GM12873 (cell line): ENCODE measurements at regions not wholly inside any gene's neighbourhood (a gene's known extent, or its start where the extent isn't known, plus 50 kb on each side); places are given as distances from the start of the nearest gene placed in this dataset.

ENCODE experiments used
- TF ChIP-seq, protein P1 (sequence below): IDR thresholded peaks from 2 replicates; pipeline ENCODE4 v1.5.1; 2012; ENCODE audit warnings: low read depth, mild to moderate bottlenecking, moderate library complexity, low read length, control low read depth; ENCODE audit not compliant: insufficient read depth; ENCODE audit errors: missing control alignments

GRCh38 chr2:219877728-219878127 lies 250.3 kb downstream of the SLC4A3 start:
- TF ChIP-seq, protein P1, sequence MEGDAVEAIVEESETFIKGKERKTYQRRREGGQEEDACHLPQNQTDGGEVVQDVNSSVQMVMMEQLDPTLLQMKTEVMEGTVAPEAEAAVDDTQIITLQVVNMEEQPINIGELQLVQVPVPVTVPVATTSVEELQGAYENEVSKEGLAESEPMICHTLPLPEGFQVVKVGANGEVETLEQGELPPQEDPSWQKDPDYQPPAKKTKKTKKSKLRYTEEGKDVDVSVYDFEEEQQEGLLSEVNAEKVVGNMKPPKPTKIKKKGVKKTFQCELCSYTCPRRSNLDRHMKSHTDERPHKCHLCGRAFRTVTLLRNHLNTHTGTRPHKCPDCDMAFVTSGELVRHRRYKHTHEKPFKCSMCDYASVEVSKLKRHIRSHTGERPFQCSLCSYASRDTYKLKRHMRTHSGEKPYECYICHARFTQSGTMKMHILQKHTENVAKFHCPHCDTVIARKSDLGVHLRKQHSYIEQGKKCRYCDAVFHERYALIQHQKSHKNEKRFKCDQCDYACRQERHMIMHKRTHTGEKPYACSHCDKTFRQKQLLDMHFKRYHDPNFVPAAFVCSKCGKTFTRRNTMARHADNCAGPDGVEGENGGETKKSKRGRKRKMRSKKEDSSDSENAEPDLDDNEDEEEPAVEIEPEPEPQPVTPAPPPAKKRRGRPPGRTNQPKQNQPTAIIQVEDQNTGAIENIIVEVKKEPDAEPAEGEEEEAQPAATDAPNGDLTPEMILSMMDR, result no peak

DNA sequence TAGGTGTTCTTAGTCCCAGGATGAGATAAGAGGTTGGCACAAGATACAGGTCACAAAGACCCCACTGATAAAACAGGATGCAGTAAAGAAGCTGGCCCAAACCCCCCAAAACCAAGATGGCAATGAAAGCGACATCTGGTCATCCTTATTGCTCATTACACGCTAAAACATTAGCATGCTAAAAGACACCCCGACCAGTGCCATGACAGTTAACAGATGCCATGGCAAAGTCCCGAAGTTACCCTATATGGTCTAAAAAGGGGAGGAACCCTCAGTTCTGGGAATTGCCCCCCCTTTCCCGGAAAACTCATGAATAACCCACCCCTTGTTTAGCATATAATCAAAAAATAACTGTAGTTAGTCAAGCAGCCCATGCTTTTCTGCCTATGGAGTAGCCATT lies 251.1 kb downstream of the SLC4A3 start:
- TF ChIP-seq, protein P1, result no peak

- TF ChIP-seq, protein P1, result no peak
These were observed 254.4 kb downstream of the SLC4A3 start for GRCh38 chr2:219881851-219882250.

DNA sequence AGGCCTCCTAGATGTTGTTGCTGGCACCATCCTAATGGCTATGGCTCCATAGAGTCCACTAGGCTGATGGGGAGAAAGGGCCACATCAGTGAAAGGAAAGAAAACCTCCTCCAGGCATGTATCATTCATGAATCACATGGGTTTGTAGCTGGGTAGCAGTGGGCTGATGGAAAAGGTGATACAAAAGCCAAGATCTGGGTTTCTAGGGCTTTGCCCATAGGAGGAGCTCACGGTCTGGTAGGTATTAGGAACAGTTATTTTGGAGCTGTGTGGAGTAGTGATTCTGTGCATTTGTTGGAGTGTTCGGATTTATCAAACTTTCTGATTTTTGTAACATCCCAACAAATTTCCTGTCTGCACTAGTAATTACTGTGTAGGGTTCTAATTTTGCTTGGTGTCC lies 259.2 kb downstream of the SLC4A3 start:
- TF ChIP-seq, protein P1, result no peak

- TF ChIP-seq, protein P1, result no peak
These were observed 260.4 kb downstream of the SLC4A3 start for GRCh38 chr2:219887870-219888269.

- TF ChIP-seq, protein P1, result no peak
These were observed 266.1 kb downstream of the SLC4A3 start for GRCh38 chr2:219893541-219893940.

DNA sequence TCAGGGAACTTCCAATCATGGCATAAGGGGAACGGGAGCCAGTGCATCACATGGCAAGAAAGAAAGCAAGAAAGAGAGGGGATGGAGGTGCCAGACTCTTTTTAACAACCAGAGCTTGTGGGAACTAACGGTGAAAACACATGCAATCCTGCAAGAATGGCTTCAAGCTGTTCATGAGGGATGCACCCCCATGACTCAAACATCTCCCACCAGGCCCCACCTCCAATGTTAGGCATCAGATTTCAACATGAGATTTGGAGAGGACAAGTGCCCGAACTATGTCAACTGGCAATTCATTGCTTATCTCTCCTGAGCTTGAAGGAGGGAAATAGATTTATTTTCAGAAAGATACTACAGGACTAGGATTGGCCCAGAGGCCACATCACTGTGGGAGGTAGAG lies 270.0 kb downstream of the SLC4A3 start:
- TF ChIP-seq, protein P1, result no peak
